ENCODE measurements at regions not wholly inside any gene's neighbourhood (a gene's known extent, or its start where the extent isn't known, plus 50 kb on each side); places are given as distances from the start of the nearest gene placed in this dataset.

- TF ChIP-seq POLR2A (IDR thresholded peaks at IDR 0.05) = no peak
- TF ChIP-seq CTCF (IDR thresholded peaks at IDR 0.05) = no peak
Measured at GRCh38 chr6:139904158-139904533, 529.7 kb upstream of the CITED2 start.
